Endodermal cell (in vitro differentiated cells): ENCODE measurements at regions not wholly inside any gene's neighbourhood (a gene's known extent, or its start where the extent isn't known, plus 50 kb on each side); places are given as distances from the start of the nearest gene placed in this dataset.

ENCODE experiments used
- DNase-seq: peaks from one replicate; pipeline ENCODE4 v3.0.0-alpha.2; 2017
- H3K27ac ChIP-seq: 2 replicates; pipeline ENCODE4 v1.5.1; 2013; ENCODE audit warnings: mild to moderate bottlenecking, low read depth, low read length, moderate library complexity
- H3K27me3 ChIP-seq: 2 replicates; pipeline ENCODE4 v1.6.1; 2013; ENCODE audit warnings: mild to moderate bottlenecking, low read length, moderate library complexity; ENCODE audit not compliant: insufficient read depth, control insufficient read depth, poor library complexity, severe bottlenecking
- H3K36me3 ChIP-seq: 2 replicates; pipeline ENCODE4 v1.7.0; 2013; ENCODE audit warnings: mild to moderate bottlenecking, low read length, moderate library complexity; ENCODE audit not compliant: control insufficient read depth, insufficient read depth
- H3K4me1 ChIP-seq: one replicate; pipeline ENCODE4 v1.7.0; 2013; ENCODE audit warnings: low read length; ENCODE audit not compliant: control insufficient read depth, insufficient read depth
- H3K4me3 ChIP-seq: 2 replicates; pipeline ENCODE4 v1.5.1; 2013; ENCODE audit warnings: mild to moderate bottlenecking, low read length, moderate library complexity
- H3K9ac ChIP-seq: 2 replicates; pipeline ENCODE4 v1.6.1; 2013; ENCODE audit warnings: mild to moderate bottlenecking, low read length, moderate library complexity; ENCODE audit not compliant: poor library complexity, severe bottlenecking; ENCODE audit errors: extremely low read depth
- H3K9me3 ChIP-seq: 2 replicates; pipeline ENCODE4 v1.6.1; 2013; ENCODE audit warnings: mild to moderate bottlenecking, low read length, moderate library complexity; ENCODE audit not compliant: control insufficient read depth
- H3K27ac Mint-ChIP-seq: 2 replicates; pipeline ENCODE4 v1.8.0; 2020; ENCODE audit warnings: mixed read lengths
- H3K27me3 Mint-ChIP-seq: 2 replicates; pipeline ENCODE4 v1.8.0; 2021; ENCODE audit warnings: mild to moderate bottlenecking, mixed read lengths; ENCODE audit not compliant: insufficient read depth
- H3K36me3 Mint-ChIP-seq: 2 replicates; pipeline ENCODE4 v1.8.0; 2020; ENCODE audit warnings: low read depth, mixed read lengths
- H3K4me1 Mint-ChIP-seq: 2 replicates; pipeline ENCODE4 v1.8.0; 2020; ENCODE audit warnings: mixed read lengths
- H3K4me3 Mint-ChIP-seq: 2 replicates; pipeline ENCODE4 v1.8.0; 2020; ENCODE audit warnings: mild to moderate bottlenecking, moderate library complexity, mixed read lengths
- H3K9me3 Mint-ChIP-seq: 2 replicates; pipeline ENCODE4 v1.8.0; 2020; ENCODE audit warnings: mild to moderate bottlenecking, mixed read lengths
- WGBS, 2 experiments: methylation state at CpG; one replicate each; pipeline versions ENCODE4 v1.1.5 to v1.1.7; 2013; ENCODE audit warnings: missing lambda C conversion rate in 2 of 2, mixed read lengths in 1 of 2; ENCODE audit not compliant: insufficient coverage in 1 of 2, insufficient read length in 1 of 2; 5-methylcytosine and 5-hydroxymethylcytosine counted together
- TF ChIP-seq, protein P1 (sequence below): fragments of 200-600 bp; sonication (generic); conservative IDR thresholded peaks from 2 replicates; pipeline ENCODE4 v1.5.0; 2021; ENCODE audit warnings: antibody characterized with exemption, mild to moderate bottlenecking

DNA sequence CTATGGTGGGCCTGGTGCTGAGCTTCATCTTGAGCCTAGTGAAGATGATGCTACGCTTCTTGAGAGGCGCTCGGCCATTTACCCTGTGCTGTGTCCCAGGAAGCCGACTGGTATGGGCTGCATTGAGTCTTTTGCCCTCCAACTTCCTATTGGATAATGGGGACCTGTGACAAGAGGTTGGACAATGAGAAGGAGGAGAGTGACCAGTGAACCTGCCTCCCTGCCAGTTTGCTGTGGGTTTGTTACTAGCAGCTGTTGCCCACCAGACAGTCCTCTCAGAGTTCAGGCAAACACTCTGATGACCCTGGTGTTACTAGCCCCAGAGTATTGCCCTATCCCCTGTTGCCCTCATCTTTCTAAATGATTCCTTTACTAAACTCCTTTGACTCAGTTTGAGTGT is 99.6 kb upstream of the PFN2 start:
- H3K36me3 ChIP-seq: no peaks in the 10 kb centered on the region
- Mint-ChIP-seq H3K4me1 (peaks cover 26% of the 10 kb centered on the region), H3K27ac (no peak overlapping the region), H3K9me3 (no peaks in the 10 kb centered on the region), H3K36me3 (no peaks in the 10 kb centered on the region), H3K27me3 (peaks cover 3% of the 10 kb centered on the region), H3K4me3 (no peak overlapping the region)
- TF ChIP-seq, protein P1, sequence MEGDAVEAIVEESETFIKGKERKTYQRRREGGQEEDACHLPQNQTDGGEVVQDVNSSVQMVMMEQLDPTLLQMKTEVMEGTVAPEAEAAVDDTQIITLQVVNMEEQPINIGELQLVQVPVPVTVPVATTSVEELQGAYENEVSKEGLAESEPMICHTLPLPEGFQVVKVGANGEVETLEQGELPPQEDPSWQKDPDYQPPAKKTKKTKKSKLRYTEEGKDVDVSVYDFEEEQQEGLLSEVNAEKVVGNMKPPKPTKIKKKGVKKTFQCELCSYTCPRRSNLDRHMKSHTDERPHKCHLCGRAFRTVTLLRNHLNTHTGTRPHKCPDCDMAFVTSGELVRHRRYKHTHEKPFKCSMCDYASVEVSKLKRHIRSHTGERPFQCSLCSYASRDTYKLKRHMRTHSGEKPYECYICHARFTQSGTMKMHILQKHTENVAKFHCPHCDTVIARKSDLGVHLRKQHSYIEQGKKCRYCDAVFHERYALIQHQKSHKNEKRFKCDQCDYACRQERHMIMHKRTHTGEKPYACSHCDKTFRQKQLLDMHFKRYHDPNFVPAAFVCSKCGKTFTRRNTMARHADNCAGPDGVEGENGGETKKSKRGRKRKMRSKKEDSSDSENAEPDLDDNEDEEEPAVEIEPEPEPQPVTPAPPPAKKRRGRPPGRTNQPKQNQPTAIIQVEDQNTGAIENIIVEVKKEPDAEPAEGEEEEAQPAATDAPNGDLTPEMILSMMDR: no peak
- DNase-seq: no peak
- H3K9me3 ChIP-seq: no peaks in the 10 kb centered on the region
- peaks cover 11% of the 10 kb centered on the region for H3K4me1 ChIP-seq
- H3K27me3 ChIP-seq: no peaks in the 10 kb centered on the region
- no peak overlapping the region for H3K27ac ChIP-seq
- 95% methylated on average over 4 of the region's 4 CpGs for WGBS, 2 experiments
- H3K4me3 ChIP-seq: no peak overlapping the region
- H3K9ac ChIP-seq: no peak overlapping the region

GRCh38 chr3:150069633-150070032 is 98.9 kb upstream of the PFN2 start:
- Mint-ChIP-seq H3K4me1 (peaks cover 26% of the 10 kb centered on the region), H3K9me3 (no peaks in the 10 kb centered on the region), H3K4me3 (no peak overlapping the region), H3K27ac (no peak overlapping the region), H3K27me3 (peaks cover 3% of the 10 kb centered on the region), H3K36me3 (no peaks in the 10 kb centered on the region)
- no peak overlapping the region for H3K9ac ChIP-seq
- H3K4me1 ChIP-seq: peaks cover 11% of the 10 kb centered on the region
- no peaks in the 10 kb centered on the region for H3K27me3 ChIP-seq
- no peak overlapping the region for H3K4me3 ChIP-seq
- H3K9me3 ChIP-seq: no peaks in the 10 kb centered on the region
- 84 to 100% methylated on average over 1 of the region's 1 CpG for WGBS, 2 experiments
- TF ChIP-seq, protein P1: no peak
- DNase-seq: no peak
- no peak overlapping the region for H3K27ac ChIP-seq
- H3K36me3 ChIP-seq: no peaks in the 10 kb centered on the region

DNA sequence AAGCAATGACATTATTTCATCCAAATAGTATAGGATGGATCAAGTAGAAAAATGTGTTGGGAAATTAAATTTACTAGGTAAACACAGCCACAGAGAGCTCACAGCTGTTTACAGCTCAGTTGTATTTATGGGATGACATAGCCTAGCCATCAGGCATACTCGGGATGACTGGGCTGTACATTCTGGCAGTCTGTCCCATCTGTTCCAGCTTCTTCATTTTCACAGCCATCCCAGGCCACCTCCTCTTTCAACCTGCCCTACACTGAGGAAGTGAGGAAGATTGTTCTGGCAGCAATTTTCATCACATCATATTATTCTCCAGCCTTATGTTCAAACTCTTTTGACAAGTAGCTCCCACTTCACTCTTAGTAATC is 98.4 kb upstream of the PFN2 start:
- TF ChIP-seq, protein P1: no peak
- no peaks in the 10 kb centered on the region for H3K36me3 Mint-ChIP-seq
- no peaks in the 10 kb centered on the region for H3K9me3 ChIP-seq
- H3K9ac ChIP-seq: no peak overlapping the region
- H3K4me3 ChIP-seq: no peak overlapping the region
- 86 to 96% methylated on average over 1 of the region's 1 CpG for WGBS, 2 experiments
- H3K36me3 ChIP-seq: no peaks in the 10 kb centered on the region
- no peak overlapping the region for H3K27ac ChIP-seq
- no peak overlapping the region for H3K4me3 Mint-ChIP-seq
- no peaks in the 10 kb centered on the region for H3K9me3 Mint-ChIP-seq
- peaks cover 26% of the 10 kb centered on the region for H3K4me1 Mint-ChIP-seq
- H3K27me3 ChIP-seq: no peaks in the 10 kb centered on the region
- H3K27ac Mint-ChIP-seq: no peak overlapping the region
- peaks cover 11% of the 10 kb centered on the region for H3K4me1 ChIP-seq
- H3K27me3 Mint-ChIP-seq: peaks cover 3% of the 10 kb centered on the region
- no peak for DNase-seq
